ENCODE measurements at regions not wholly inside any gene's neighbourhood (a gene's known extent, or its start where the extent isn't known, plus 50 kb on each side); places are given as distances from the start of the nearest gene placed in this dataset.

- DNase-seq (ENCODE audit: low read depth): no peak
These were observed 95.3 kb upstream of the FAM136A start for GRCh38 chr2:70397186-70397585.

- DNase-seq (ENCODE audit: low read depth): no peak
These were observed 94.7 kb upstream of the FAM136A start for GRCh38 chr2:70396612-70397011.

GRCh38 chr2:70393881-70394280, 92.0 kb upstream of the FAM136A start:
- no peak for DNase-seq (ENCODE audit: low read depth)

- no peak for DNase-seq (ENCODE audit: low read depth)
These were observed 90.1 kb upstream of the FAM136A start for GRCh38 chr2:70391988-70392387.

- DNase-seq (ENCODE audit: low read depth): no peak
These were observed 89.4 kb upstream of the FAM136A start for GRCh38 chr2:70391259-70391658.

- no peak for DNase-seq (ENCODE audit: low read depth)
These were observed 86.9 kb upstream of the FAM136A start for GRCh38 chr2:70388813-70389212.

GRCh38 chr2:70388128-70388527, 86.3 kb upstream of the FAM136A start:
- DNase-seq (ENCODE audit: low read depth): no peak

- peak; percentile 24 for DNase-seq (ENCODE audit: low read depth)
These were observed 84.2 kb upstream of the FAM136A start for GRCh38 chr2:70385966-70386595.

- no peak for DNase-seq (ENCODE audit: low read depth)
These were observed 83.3 kb upstream of the FAM136A start for GRCh38 chr2:70385204-70385603.

GRCh38 chr2:70381821-70382220, 80.0 kb upstream of the FAM136A start:
- DNase-seq (ENCODE audit: low read depth): no peak

- no peak for DNase-seq (ENCODE audit: low read depth)
These were observed 79.4 kb upstream of the FAM136A start for GRCh38 chr2:70381235-70381634.

- DNase-seq (ENCODE audit: low read depth): no peak
These were observed 78.8 kb upstream of the FAM136A start for GRCh38 chr2:70380621-70381020.

GRCh38 chr2:70374616-70375015, 72.7 kb upstream of the FAM136A start:
- no peak for DNase-seq (ENCODE audit: low read depth)

- peak; percentile 84 for DNase-seq (ENCODE audit: low read depth)
These were observed 69.9 kb upstream of the FAM136A start for GRCh38 chr2:70371753-70372152.

- DNase-seq (ENCODE audit: low read depth): no peak
These were observed 67.2 kb upstream of the FAM136A start for GRCh38 chr2:70369082-70369481.

GRCh38 chr2:70368545-70368944, 66.7 kb upstream of the FAM136A start:
- no peak for DNase-seq (ENCODE audit: low read depth)

GRCh38 chr2:70367722-70368323, 66.0 kb upstream of the FAM136A start:
- no peak for DNase-seq (ENCODE audit: low read depth)

- DNase-seq (ENCODE audit: low read depth): no peak
These were observed 60.8 kb upstream of the FAM136A start for GRCh38 chr2:70362661-70363060.

GRCh38 chr2:70360661-70361270, 58.9 kb upstream of the FAM136A start:
- DNase-seq (ENCODE audit: low read depth): no peak

- DNase-seq (ENCODE audit: low read depth): peak; percentile 3
These were observed 55.8 kb upstream of the FAM136A start for GRCh38 chr2:70357684-70358071.

- no peak for DNase-seq (ENCODE audit: low read depth)
These were observed 55.2 kb upstream of the FAM136A start for GRCh38 chr2:70356941-70357683.

GRCh38 chr2:70354264-70354949, 52.5 kb upstream of the FAM136A start:
- DNase-seq (ENCODE audit: low read depth): peak; percentile 8
